Activated CD8-positive, alpha-beta T cell treated with anti-CD3 and anti-CD28 coated beads, Interleukin-2, amount 10 ng/mL, durations not matched to agents 7 days and 5 days (primary cell): ENCODE measurements at regions not wholly inside any gene's neighbourhood (a gene's known extent, or its start where the extent isn't known, plus 50 kb on each side); places are given as distances from the start of the nearest gene placed in this dataset.
"Not testable (repeated sequence)": the region's sequence is repeated elsewhere in the genome, so short reads cannot be mapped to it uniquely, and the experiment has no call there.

Experiments
- ATAC-seq: fragments of 150-1000 bp; cut with Tn5 transposase; one replicate; pipeline ENCODE4 v1.10.0; 2021; ENCODE audit warnings: moderate library complexity
- CTCF ChIA-PET: fragments of 350-600 bp; sonication (Branson Sonifier 250); formaldehyde crosslinking; loops from one replicate; lab custom pipeline; 2021; ENCODE audit warnings: antibody characterized with exemption; lab: Charles Lee
- POLR2A ChIA-PET: fragments of 350-600 bp; sonication (Branson Sonifier 250); formaldehyde crosslinking; loops from one replicate; lab custom pipeline; 2021; ENCODE audit warnings: antibody characterized with exemption; lab: Charles Lee
- DNase-seq: peaks from one replicate; pipeline ENCODE4 v3.0.0-alpha.2; 2020
- H3K27ac Mint-ChIP-seq: one replicate; pipeline ENCODE4 v1.8.0; 2021; ENCODE audit warnings: mild to moderate bottlenecking, mixed read lengths
- H3K27me3 Mint-ChIP-seq: one replicate; pipeline ENCODE4 v1.8.0; 2021; ENCODE audit warnings: low read depth, mixed read lengths
- H3K36me3 Mint-ChIP-seq: one replicate; pipeline ENCODE4 v1.8.0; 2021; ENCODE audit warnings: low read depth, mixed read lengths
- H3K4me1 Mint-ChIP-seq: one replicate; pipeline ENCODE4 v1.8.0; 2021; ENCODE audit warnings: low read depth, mixed read lengths
- H3K4me3 Mint-ChIP-seq: one replicate; pipeline ENCODE4 v1.8.0; 2021; ENCODE audit warnings: mild to moderate bottlenecking, mixed read lengths
- H3K9me3 Mint-ChIP-seq: one replicate; pipeline ENCODE4 v1.8.0; 2022; ENCODE audit warnings: mixed read lengths; ENCODE audit not compliant: insufficient read depth

- CTCF ChIA-PET = not testable (repeated sequence)
Measured at GRCh38 chrX:67213686-67214085, 330.1 kb upstream of the AR start.

GRCh38 chrX:67207912-67208311 is 335.9 kb upstream of the AR start:
- ATAC-seq = no peak
- H3K27me3 Mint-ChIP-seq = no peaks in the 10 kb centered on the region
- H3K27ac Mint-ChIP-seq = no peak overlapping the region
- ChIA-PET CTCF (no interaction called here), POLR2A (no interaction called here)
- H3K4me1 Mint-ChIP-seq = no peaks in the 10 kb centered on the region
- H3K9me3 Mint-ChIP-seq = no peaks in the 10 kb centered on the region
- no peak overlapping the region for H3K4me3 Mint-ChIP-seq
- no peak for DNase-seq
- H3K36me3 Mint-ChIP-seq = no peaks in the 10 kb centered on the region

More at GRCh38 chrX:67213686-67214085, 330.1 kb upstream of the AR start:
- H3K4me1 Mint-ChIP-seq, H3K36me3 Mint-ChIP-seq, H3K27ac Mint-ChIP-seq, ATAC-seq, H3K4me3 Mint-ChIP-seq, H3K27me3 Mint-ChIP-seq, POLR2A ChIA-PET, H3K9me3 Mint-ChIP-seq, DNase-seq: not testable (repeated sequence)

- Mint-ChIP-seq H3K9me3 (peaks cover 6% of the 10 kb centered on the region), H3K4me3 (no peak overlapping the region), H3K4me1 (no peaks in the 10 kb centered on the region), H3K27ac (no peak overlapping the region), H3K36me3 (no peaks in the 10 kb centered on the region), H3K27me3 (no peaks in the 10 kb centered on the region)
- ChIA-PET CTCF (no interaction called here), POLR2A (no interaction called here)
- DNase-seq (no peak), ATAC-seq (no peak)
Measured at GRCh38 chrX:67159437-67159836, 384.4 kb upstream of the AR start.

DNA sequence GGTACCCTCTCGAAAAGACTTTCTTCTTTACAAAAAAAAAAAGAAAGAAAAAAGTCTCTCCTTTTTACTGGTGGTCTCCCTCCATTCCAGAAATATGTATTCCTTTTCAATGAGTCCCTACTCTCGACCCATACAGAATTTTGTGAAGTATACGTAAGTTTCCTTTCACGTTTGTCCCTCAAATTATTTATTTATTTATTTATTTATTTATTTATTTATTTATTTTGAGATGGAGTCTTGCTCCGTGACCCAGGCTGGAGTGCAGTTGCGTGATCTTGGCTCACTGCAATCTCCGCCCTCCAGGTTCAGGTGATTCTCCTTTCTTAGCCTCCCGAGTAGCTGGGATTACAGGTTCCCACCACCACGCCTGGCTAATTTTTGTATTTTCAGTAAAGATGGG is 429.2 kb upstream of the AR start:
- no peak overlapping the region for H3K27ac Mint-ChIP-seq
- ATAC-seq (no peak), DNase-seq (no peak)
- no peaks in the 10 kb centered on the region for H3K4me1 Mint-ChIP-seq
- peaks cover 9% of the 10 kb centered on the region for H3K9me3 Mint-ChIP-seq
- H3K4me3 Mint-ChIP-seq = no peak overlapping the region
- H3K27me3 Mint-ChIP-seq = no peaks in the 10 kb centered on the region
- POLR2A ChIA-PET = no interaction called here
- no peaks in the 10 kb centered on the region for H3K36me3 Mint-ChIP-seq
- CTCF ChIA-PET = no interaction called here

- ATAC-seq = no peak
Measured at GRCh38 chrX:67105758-67106116, 438.1 kb upstream of the AR start.

DNA sequence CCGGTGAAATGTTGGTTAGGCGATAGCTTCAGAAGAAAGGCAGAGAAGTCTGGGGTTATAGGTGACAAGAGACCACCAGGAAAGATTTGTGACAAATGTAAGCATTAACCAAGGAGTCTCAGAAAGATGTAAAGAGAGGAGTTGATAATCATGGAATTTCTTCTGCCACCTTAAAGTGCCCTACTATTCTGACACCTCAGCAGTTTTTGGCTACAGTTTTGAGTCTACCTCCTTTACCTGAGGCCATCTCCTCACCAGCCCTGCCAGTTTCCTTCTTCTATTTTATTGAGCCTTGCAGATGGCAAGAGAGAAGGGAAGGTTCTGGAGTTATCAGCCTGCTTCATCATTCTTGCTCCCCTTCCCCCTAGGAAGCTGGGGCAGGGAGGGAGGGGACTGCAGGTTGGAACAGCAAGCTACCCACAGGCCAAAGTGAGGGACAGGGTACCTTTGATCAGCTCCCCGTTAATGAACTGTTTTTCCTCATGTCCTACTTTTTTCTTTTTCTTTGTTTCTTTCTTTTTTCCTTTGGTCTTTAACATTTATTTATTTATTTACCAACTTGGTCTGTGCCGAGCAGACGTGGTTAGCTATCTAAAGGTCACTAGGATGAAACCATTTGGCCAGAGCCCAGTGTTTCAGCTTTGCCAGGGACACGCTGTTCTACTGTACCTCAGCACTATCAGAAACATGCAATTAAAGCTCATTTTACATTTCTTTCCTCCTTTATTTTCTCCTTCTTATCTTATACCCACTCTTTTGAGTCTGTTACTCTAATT is 438.7 kb upstream of the AR start:
- CTCF ChIA-PET = no interaction called here
- Mint-ChIP-seq H3K27me3 (no peaks in the 10 kb centered on the region), H3K4me3 (no peak overlapping the region), H3K4me1 (no peaks in the 10 kb centered on the region), H3K9me3 (no peaks in the 10 kb centered on the region), H3K36me3 (no peaks in the 10 kb centered on the region), H3K27ac (no peak overlapping the region)
- POLR2A ChIA-PET = no interaction called here
- ATAC-seq = no peak
- no peak for DNase-seq

More at GRCh38 chrX:67105758-67106116, 438.1 kb upstream of the AR start:
- ChIA-PET CTCF (no interaction called here), POLR2A (no interaction called here)
- DNase-seq = no peak
- no peaks in the 10 kb centered on the region for H3K27me3 Mint-ChIP-seq
- no peaks in the 10 kb centered on the region for H3K36me3 Mint-ChIP-seq
- H3K27ac Mint-ChIP-seq = no peak overlapping the region
- H3K4me3 Mint-ChIP-seq = no peak overlapping the region
- H3K4me1 Mint-ChIP-seq = no peaks in the 10 kb centered on the region
- no peaks in the 10 kb centered on the region for H3K9me3 Mint-ChIP-seq

- no peak for DNase-seq
- Mint-ChIP-seq H3K27me3 (no peaks in the 10 kb centered on the region), H3K4me3 (no peak overlapping the region), H3K4me1 (no peaks in the 10 kb centered on the region), H3K27ac (no peak overlapping the region), H3K9me3 (no peaks in the 10 kb centered on the region), H3K36me3 (no peaks in the 10 kb centered on the region)
- CTCF ChIA-PET = no interaction called here
- POLR2A ChIA-PET = no interaction called here
- no peak for ATAC-seq
Measured at GRCh38 chrX:67100031-67100884, 443.6 kb upstream of the AR start.

DNA sequence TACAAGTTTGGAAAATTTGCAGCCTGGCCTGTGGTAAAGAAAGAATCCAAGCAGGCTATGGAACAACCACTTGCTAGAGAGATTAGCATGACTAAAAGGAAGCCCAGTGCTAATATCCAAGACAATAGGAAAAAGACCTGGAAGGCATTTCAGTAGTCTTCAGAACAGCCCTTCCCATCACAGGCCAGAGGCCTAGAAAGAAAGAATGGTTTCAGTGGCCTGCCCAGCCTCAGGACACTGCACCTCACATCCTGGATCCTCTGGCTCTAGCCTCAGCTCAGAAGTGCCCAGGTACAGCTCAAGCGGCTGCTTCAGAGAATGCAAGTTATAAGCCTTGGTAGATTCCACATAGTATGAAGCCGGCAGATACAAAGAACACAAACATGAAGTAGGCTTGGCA is 449.8 kb upstream of the AR start:
- ChIA-PET POLR2A (no interaction called here), CTCF (no interaction called here)
- H3K9me3 Mint-ChIP-seq = no peaks in the 10 kb centered on the region
- H3K36me3 Mint-ChIP-seq = no peaks in the 10 kb centered on the region
- DNase-seq (no peak), ATAC-seq (no peak)
- no peaks in the 10 kb centered on the region for H3K4me1 Mint-ChIP-seq
- no peaks in the 10 kb centered on the region for H3K27me3 Mint-ChIP-seq
- H3K27ac Mint-ChIP-seq = no peak overlapping the region
- H3K4me3 Mint-ChIP-seq = no peak overlapping the region

GRCh38 chrX:67050760-67051159 is 411.9 kb upstream of the EDA2R start:
- Mint-ChIP-seq H3K4me1 (no peaks in the 10 kb centered on the region), H3K4me3 (no peak overlapping the region), H3K27ac (no peak overlapping the region), H3K27me3 (no peaks in the 10 kb centered on the region), H3K9me3 (no peaks in the 10 kb centered on the region), H3K36me3 (no peaks in the 10 kb centered on the region)
- ATAC-seq (no peak), DNase-seq (no peak)
- ChIA-PET CTCF (no interaction called here), POLR2A (no interaction called here)

DNA sequence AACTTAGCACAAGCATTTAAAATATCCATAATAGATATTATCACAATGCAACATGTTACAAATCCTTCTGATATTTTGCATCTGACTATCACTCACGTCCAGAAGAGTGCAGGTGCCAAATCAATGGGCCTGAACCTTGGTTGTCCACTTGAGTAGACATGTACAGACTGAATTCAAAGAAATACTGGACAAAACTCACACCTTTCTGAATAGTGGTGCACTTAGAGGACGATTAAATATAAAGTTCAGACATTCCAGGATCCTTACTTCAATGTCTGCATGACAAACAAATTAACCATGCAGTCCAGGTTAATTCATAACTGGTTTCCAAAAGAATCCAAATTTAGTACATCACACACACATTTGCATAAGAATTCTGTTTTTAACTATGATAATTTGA is 406.0 kb upstream of the EDA2R start:
- POLR2A ChIA-PET = no interaction called here
- Mint-ChIP-seq H3K27me3 (no peaks in the 10 kb centered on the region), H3K36me3 (no peaks in the 10 kb centered on the region), H3K4me3 (no peak overlapping the region), H3K27ac (no peak overlapping the region), H3K4me1 (no peaks in the 10 kb centered on the region), H3K9me3 (no peaks in the 10 kb centered on the region)
- DNase-seq (no peak), ATAC-seq (no peak)
- CTCF ChIA-PET = no interaction called here

DNA sequence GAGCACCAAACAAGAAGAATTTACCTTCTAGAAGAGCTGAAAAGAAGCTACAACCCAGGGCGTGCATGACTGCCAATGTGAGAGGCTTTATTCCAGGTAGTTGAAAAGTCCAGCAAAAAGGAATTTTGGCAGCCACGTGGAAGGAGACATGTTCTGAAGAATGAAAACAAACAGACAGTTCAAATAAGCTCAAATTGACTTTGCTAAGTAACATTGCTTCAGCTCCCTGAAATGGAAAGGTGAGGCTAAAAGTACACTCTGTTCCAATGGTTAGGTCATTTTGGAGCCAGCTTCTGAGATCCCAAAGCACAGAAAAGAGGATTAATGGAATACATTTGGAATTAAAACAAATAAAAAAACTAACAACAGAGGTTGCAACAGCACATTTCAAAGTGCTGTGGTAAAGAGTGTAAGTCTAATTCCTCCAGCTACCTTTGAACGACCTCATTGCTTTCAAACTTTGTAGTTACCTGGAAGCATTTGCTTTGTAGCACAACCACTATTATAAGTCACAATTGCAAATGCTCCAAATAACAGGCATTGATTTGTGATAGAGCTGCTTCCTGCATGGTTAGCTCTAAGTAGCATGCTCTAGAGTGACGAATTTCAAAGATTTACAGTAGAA is 405.3 kb upstream of the EDA2R start:
- ChIA-PET POLR2A (no interaction called here), CTCF (no interaction called here)
- no peaks in the 10 kb centered on the region for H3K36me3 Mint-ChIP-seq
- ATAC-seq = no peak
- no peaks in the 10 kb centered on the region for H3K4me1 Mint-ChIP-seq
- H3K9me3 Mint-ChIP-seq = no peaks in the 10 kb centered on the region
- H3K27me3 Mint-ChIP-seq = no peaks in the 10 kb centered on the region
- no peak for DNase-seq
- H3K4me3 Mint-ChIP-seq = no peak overlapping the region
- H3K27ac Mint-ChIP-seq = no peak overlapping the region

- DNase-seq (no peak), ATAC-seq (no peak)
- H3K4me3 Mint-ChIP-seq = no peak overlapping the region
- H3K9me3 Mint-ChIP-seq = no peaks in the 10 kb centered on the region
- no peaks in the 10 kb centered on the region for H3K36me3 Mint-ChIP-seq
- H3K27ac Mint-ChIP-seq = no peak overlapping the region
- no peaks in the 10 kb centered on the region for H3K27me3 Mint-ChIP-seq
- CTCF ChIA-PET = no interaction called here
- H3K4me1 Mint-ChIP-seq = no peaks in the 10 kb centered on the region
- POLR2A ChIA-PET = no interaction called here
Measured at GRCh38 chrX:67004451-67004850, 365.6 kb upstream of the EDA2R start.
